Tibial artery (tissue), 4 donors: ENCODE measurements at regions not wholly inside any gene's neighbourhood (a gene's known extent, or its start where the extent isn't known, plus 50 kb on each side); places are given as distances from the start of the nearest gene placed in this dataset.

ENCODE experiments used
- DNase-seq, 2 donors: peaks; one replicate each; pipeline ENCODE4 v3.0.0-alpha.2; 2019
- H3K27ac ChIP-seq, 2 donors: fragments of 200-600 bp; sonication (generic) in 1 of 2; 1 replicate in 1 of 2; 2 replicates in 1 of 2; pipeline ENCODE4 v1.5.1; 2018 to 2019; ENCODE audit warnings: mild to moderate bottlenecking in 1 of 2
- H3K27me3 ChIP-seq, 2 donors: fragments of 200-600 bp; sonication (generic) in 1 of 2; one replicate each; pipeline versions ENCODE4 v1.5.1 to v1.6.0; 2016 to 2019
- H3K36me3 ChIP-seq, 3 donors: fragments of 200-600 bp; sonication (generic) in 2 of 3; one replicate each; pipeline ENCODE4 v1.5.1; 2016 to 2019; ENCODE audit warnings: mild to moderate bottlenecking in 2 of 3
- H3K4me1 ChIP-seq, 4 donors: fragments of 200-600 bp; sonication (generic) in 2 of 4; 1 replicate in 3 of 4; 2 replicates in 1 of 4; pipeline ENCODE4 v1.5.1; 2016 to 2019
- H3K4me3 ChIP-seq, 2 donors: fragments of 200-600 bp; sonication (generic) in 1 of 2; 1 replicate in 1 of 2; 2 replicates in 1 of 2; pipeline ENCODE4 v1.5.1; 2018 to 2019; ENCODE audit warnings: mild to moderate bottlenecking in 2 of 2
- H3K9me3 ChIP-seq, 3 donors: fragments of 200-600 bp; sonication (generic) in 1 of 3; one replicate each; pipeline ENCODE4 v1.5.1; 2016 to 2019
- CTCF ChIP-seq, 2 experiments: fragments of 200-600 bp in 1 of 2; fragments of 450-650 bp in 1 of 2; IDR thresholded peaks; one replicate each; pipeline ENCODE4 v1.5.1; 2017 to 2019; ENCODE audit warnings: antibody characterized with exemption in 2 of 2, mild to moderate bottlenecking in 1 of 2, moderate library complexity in 1 of 2
- intact Hi-C: fragments of 100-400 bp; cut with DNase I; formaldehyde crosslinking; loops from one replicate; pipeline ENCODE4 v1.15.0; 2023; ENCODE audit warnings: low total_unique reads

- no peaks in the 10 kb centered on the region for H3K36me3 ChIP-seq
- peaks cover 0 to 21% (median 0%) of the 10 kb centered on the region in 4 donors for H3K4me1 ChIP-seq
- intact Hi-C loops: no loop called here
- TF ChIP-seq CTCF (IDR thresholded peaks at IDR 0.05): no peak
- no peak overlapping the region for H3K27ac ChIP-seq
- no peak overlapping the region for H3K4me3 ChIP-seq
- H3K27me3 ChIP-seq: no peaks in the 10 kb centered on the region
- no peaks in the 10 kb centered on the region for H3K9me3 ChIP-seq
- DNase-seq: no peak
These were observed 179.1 kb downstream of the GNAI1 start for GRCh38 chr7:80313716-80314115.

- TF ChIP-seq CTCF (IDR thresholded peaks at IDR 0.05): no peak
- no peaks in the 10 kb centered on the region for H3K9me3 ChIP-seq
- H3K4me3 ChIP-seq: no peak overlapping the region
- no peak for DNase-seq
- H3K36me3 ChIP-seq: no peaks in the 10 kb centered on the region
- no peak overlapping the region for H3K27ac ChIP-seq
- no peaks in the 10 kb centered on the region for H3K27me3 ChIP-seq
- peaks cover 0 to 21% (median 0%) of the 10 kb centered on the region in 4 donors for H3K4me1 ChIP-seq
- intact Hi-C loops: no loop called here
These were observed 178.5 kb downstream of the GNAI1 start for GRCh38 chr7:80313067-80313626.

GRCh38 chr7:80312139-80312661 lies 177.6 kb downstream of the GNAI1 start:
- Histone ChIP-seq H3K36me3 (no peaks in the 10 kb centered on the region), H3K4me1 (peaks cover 0 to 21% (median 0%) of the 10 kb centered on the region in 4 donors), H3K27ac (peak overlapping the region in 1 of 2 donors; percentile 10), H3K4me3 (no peak overlapping the region), H3K27me3 (no peaks in the 10 kb centered on the region), H3K9me3 (no peaks in the 10 kb centered on the region)
- DNase-seq: no peak
- intact Hi-C loops: no loop called here
- TF ChIP-seq CTCF (IDR thresholded peaks at IDR 0.05): no peak

GRCh38 chr7:80311313-80311712 lies 176.7 kb downstream of the GNAI1 start:
- intact Hi-C loops: no loop called here
- Histone ChIP-seq H3K4me1 (peaks cover 0 to 21% (median 0%) of the 10 kb centered on the region in 4 donors), H3K9me3 (no peaks in the 10 kb centered on the region), H3K27me3 (no peaks in the 10 kb centered on the region), H3K27ac (no peak overlapping the region), H3K4me3 (no peak overlapping the region), H3K36me3 (no peaks in the 10 kb centered on the region)
- TF ChIP-seq CTCF (IDR thresholded peaks at IDR 0.05): no peak
- no peak for DNase-seq

GRCh38 chr7:80309971-80310549 lies 175.4 kb downstream of the GNAI1 start:
- DNase-seq: no peak
- intact Hi-C loops: no loop called here
- Histone ChIP-seq H3K36me3 (no peaks in the 10 kb centered on the region), H3K9me3 (no peaks in the 10 kb centered on the region), H3K27ac (no peak overlapping the region), H3K27me3 (no peaks in the 10 kb centered on the region), H3K4me1 (peaks cover 0 to 21% (median 0%) of the 10 kb centered on the region in 4 donors), H3K4me3 (no peak overlapping the region)
- no peak for TF ChIP-seq CTCF (IDR thresholded peaks at IDR 0.05)
